MG63 (cell line): ENCODE measurements at regions not wholly inside any gene's neighbourhood (a gene's known extent, or its start where the extent isn't known, plus 50 kb on each side); places are given as distances from the start of the nearest gene placed in this dataset.

Source experiments
- DNase-seq: peaks from one replicate; pipeline ENCODE4 v3.0.0-alpha.2; 2020
- H3K27me3 ChIP-seq: fragments of 250-450 bp; sonication (Bioruptor Pico); 2 replicates; pipeline ENCODE4 v1.5.1; 2020; ENCODE audit warnings: mild to moderate bottlenecking, moderate library complexity
- H3K36me3 ChIP-seq: fragments of 250-450 bp; sonication (Bioruptor Pico); 2 replicates; pipeline ENCODE4 v1.5.1; 2020; ENCODE audit warnings: mild to moderate bottlenecking, moderate library complexity
- H3K4me3 ChIP-seq: fragments of 250-450 bp; sonication (Bioruptor Pico); 2 replicates; pipeline ENCODE4 v1.5.1; 2020; ENCODE audit warnings: mild to moderate bottlenecking, moderate library complexity
- H3K9me3 ChIP-seq: fragments of 250-450 bp; sonication (Bioruptor Pico); 2 replicates; pipeline ENCODE4 v1.5.1; 2020; ENCODE audit warnings: mild to moderate bottlenecking, moderate library complexity

DNA sequence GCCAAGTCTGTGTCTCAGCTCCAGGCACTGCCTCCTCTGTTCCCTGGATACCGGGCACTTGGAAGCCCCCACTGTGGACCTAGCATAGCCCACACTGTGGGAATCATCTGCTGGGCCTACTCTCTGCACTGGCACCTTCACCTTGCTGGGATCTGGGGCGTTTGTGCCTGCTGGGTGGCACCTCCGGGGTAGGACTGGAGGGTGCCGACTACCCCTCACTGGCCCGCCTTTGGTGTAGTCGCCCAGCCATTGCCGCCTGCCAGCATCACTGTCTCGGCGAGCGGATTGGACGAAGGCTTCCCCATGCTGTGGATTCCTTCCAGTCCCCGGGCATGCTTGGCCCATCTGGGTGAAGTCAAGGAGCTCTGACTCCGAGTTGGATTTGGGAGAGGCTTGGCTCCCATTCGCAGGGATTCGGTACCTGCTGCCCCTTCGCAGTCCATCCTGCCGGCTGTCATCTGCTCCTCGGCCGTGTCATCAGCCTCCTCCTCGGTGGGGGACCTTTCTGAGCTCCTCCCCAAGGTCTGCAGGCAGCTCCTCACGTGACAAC, 180.6 kb upstream of the HDAC4 start:
- Histone ChIP-seq H3K27me3 (no peaks in the 10 kb centered on the region), H3K4me3 (no peak overlapping the region), H3K36me3 (no peaks in the 10 kb centered on the region), H3K9me3 (no peaks in the 10 kb centered on the region)
- DNase-seq = no peak

GRCh38 chr2:239580199-239580527, 179.3 kb upstream of the HDAC4 start:
- H3K9me3 ChIP-seq = no peaks in the 10 kb centered on the region
- no peak for DNase-seq

GRCh38 chr2:239579524-239580198, 178.8 kb upstream of the HDAC4 start:
- Histone ChIP-seq H3K9me3 (no peaks in the 10 kb centered on the region), H3K36me3 (no peaks in the 10 kb centered on the region), H3K27me3 (no peaks in the 10 kb centered on the region), H3K4me3 (no peak overlapping the region)
- no peak for DNase-seq

More at GRCh38 chr2:239580199-239580527, 179.3 kb upstream of the HDAC4 start:
- Histone ChIP-seq H3K4me3 (no peak overlapping the region), H3K36me3 (no peaks in the 10 kb centered on the region), H3K27me3 (no peaks in the 10 kb centered on the region)

GRCh38 chr2:239579081-239579480, 178.3 kb upstream of the HDAC4 start:
- DNase-seq = no peak
- Histone ChIP-seq H3K27me3 (no peaks in the 10 kb centered on the region), H3K4me3 (no peak overlapping the region), H3K36me3 (no peaks in the 10 kb centered on the region), H3K9me3 (no peaks in the 10 kb centered on the region)

GRCh38 chr2:239578381-239578780, 177.6 kb upstream of the HDAC4 start:
- Histone ChIP-seq H3K36me3 (no peaks in the 10 kb centered on the region), H3K4me3 (no peak overlapping the region), H3K27me3 (no peaks in the 10 kb centered on the region), H3K9me3 (no peaks in the 10 kb centered on the region)
- DNase-seq = no peak

GRCh38 chr2:239577935-239578334, 177.1 kb upstream of the HDAC4 start:
- no peaks in the 10 kb centered on the region for H3K36me3 ChIP-seq
- H3K9me3 ChIP-seq = no peaks in the 10 kb centered on the region
- H3K4me3 ChIP-seq = no peak overlapping the region
- DNase-seq = no peak
- no peaks in the 10 kb centered on the region for H3K27me3 ChIP-seq

- Histone ChIP-seq H3K36me3 (no peaks in the 10 kb centered on the region), H3K4me3 (no peak overlapping the region), H3K9me3 (no peaks in the 10 kb centered on the region), H3K27me3 (no peaks in the 10 kb centered on the region)
- DNase-seq = no peak
Observed at GRCh38 chr2:239576784-239577685, 176.2 kb upstream of the HDAC4 start.

GRCh38 chr2:239575931-239576445, 175.2 kb upstream of the HDAC4 start:
- no peak for DNase-seq
- no peaks in the 10 kb centered on the region for H3K9me3 ChIP-seq
- no peaks in the 10 kb centered on the region for H3K27me3 ChIP-seq
- H3K36me3 ChIP-seq = no peaks in the 10 kb centered on the region
- no peak overlapping the region for H3K4me3 ChIP-seq

DNA sequence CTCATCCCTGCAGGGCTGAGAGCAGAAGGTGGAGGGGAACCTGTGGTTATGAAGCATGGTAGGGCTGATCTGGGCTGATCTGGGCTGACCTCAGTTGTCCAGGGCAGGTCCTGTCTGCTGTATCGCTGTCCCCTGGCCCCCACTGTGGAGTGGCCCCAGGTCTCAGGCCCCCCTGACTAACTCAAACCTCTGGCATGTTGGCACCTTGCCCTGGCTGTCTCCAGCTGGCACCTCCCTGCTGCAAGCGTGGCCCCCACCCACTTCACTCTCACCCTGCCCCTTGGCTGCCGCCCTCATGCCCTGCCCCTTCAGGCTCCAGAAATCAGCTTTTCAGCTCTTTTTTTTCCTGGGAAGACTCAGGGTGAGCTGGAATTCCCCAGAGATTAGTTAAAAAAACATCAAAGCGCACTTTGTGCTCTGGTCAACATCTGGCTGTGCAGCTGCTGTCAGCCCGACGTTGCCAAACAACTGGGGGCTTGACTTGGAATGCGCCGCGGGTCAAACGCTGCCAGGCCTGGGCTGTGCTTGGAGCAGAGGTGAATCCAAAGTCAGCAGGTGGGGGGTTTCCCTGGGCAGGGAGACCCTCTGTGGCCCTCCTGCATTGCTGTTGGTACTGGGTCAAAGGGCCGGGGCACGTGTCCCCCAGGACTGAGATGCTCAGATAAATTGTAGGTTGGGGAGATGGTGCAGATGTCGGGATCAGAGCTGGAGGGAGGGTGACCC, 173.8 kb upstream of the HDAC4 start:
- Histone ChIP-seq H3K36me3 (no peaks in the 10 kb centered on the region), H3K4me3 (no peak overlapping the region), H3K27me3 (no peaks in the 10 kb centered on the region), H3K9me3 (no peaks in the 10 kb centered on the region)
- DNase-seq = peak; percentile 42

DNA sequence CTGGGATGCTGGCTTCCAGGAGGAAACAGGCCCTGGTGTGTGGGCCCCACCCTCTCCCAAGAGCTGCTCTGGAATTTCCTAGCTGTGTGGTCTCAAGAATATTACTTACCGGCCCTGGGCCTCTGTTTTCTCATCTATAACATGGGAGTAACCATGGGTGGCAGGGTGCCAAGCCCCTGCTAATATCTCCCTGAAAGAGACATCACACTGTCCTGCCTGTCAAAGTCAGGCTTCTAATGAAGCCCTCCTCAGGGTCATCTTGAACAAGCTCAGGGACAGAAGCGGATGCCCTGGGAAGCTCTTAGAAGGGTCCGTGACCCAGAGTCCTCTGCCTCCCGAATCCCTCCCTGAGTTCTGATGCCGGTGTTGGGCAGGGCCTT, 173.2 kb upstream of the HDAC4 start:
- DNase-seq = no peak
- Histone ChIP-seq H3K36me3 (no peaks in the 10 kb centered on the region), H3K9me3 (no peaks in the 10 kb centered on the region), H3K27me3 (no peaks in the 10 kb centered on the region), H3K4me3 (no peak overlapping the region)

- Histone ChIP-seq H3K9me3 (no peaks in the 10 kb centered on the region), H3K36me3 (no peaks in the 10 kb centered on the region), H3K4me3 (no peak overlapping the region), H3K27me3 (no peaks in the 10 kb centered on the region)
- DNase-seq = no peak
Observed at GRCh38 chr2:239570971-239571520, 170.2 kb upstream of the HDAC4 start.

DNA sequence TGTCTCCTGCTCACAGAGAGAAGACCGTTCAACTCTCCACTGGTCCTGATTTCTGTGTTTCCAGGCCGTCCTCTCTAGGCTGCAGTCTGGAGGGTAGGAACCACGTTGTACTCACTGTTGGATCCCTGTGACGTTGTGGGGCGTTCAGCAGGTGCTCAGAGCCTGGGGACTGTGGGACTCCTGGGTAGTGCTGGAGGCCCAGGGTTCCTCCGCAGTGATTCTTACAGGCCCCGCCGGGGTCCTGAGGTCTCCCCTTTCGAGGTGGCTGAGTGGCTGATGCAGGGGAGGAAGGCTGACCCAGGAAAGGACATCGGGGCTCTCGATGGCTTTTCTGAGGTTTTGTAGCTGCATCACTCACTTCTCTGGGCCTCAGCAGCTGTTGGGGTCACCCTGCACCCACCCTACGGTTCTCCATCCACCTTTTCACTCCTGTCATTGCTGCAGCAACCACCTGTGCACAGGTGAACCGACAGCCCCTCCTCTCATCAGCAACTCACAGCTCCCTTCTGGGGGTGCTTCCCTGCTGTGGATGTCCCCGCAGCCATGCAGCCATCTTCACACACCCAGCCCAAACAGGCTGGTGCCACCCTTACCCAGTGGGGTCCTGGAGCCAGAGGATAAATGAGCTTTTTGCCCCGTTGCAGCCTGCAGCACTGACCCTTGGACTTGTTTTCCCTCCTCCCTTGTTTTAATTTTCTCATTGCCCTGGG, 169.6 kb upstream of the HDAC4 start:
- no peak overlapping the region for H3K4me3 ChIP-seq
- no peaks in the 10 kb centered on the region for H3K36me3 ChIP-seq
- H3K27me3 ChIP-seq = no peaks in the 10 kb centered on the region
- no peaks in the 10 kb centered on the region for H3K9me3 ChIP-seq
- DNase-seq = no peak

DNA sequence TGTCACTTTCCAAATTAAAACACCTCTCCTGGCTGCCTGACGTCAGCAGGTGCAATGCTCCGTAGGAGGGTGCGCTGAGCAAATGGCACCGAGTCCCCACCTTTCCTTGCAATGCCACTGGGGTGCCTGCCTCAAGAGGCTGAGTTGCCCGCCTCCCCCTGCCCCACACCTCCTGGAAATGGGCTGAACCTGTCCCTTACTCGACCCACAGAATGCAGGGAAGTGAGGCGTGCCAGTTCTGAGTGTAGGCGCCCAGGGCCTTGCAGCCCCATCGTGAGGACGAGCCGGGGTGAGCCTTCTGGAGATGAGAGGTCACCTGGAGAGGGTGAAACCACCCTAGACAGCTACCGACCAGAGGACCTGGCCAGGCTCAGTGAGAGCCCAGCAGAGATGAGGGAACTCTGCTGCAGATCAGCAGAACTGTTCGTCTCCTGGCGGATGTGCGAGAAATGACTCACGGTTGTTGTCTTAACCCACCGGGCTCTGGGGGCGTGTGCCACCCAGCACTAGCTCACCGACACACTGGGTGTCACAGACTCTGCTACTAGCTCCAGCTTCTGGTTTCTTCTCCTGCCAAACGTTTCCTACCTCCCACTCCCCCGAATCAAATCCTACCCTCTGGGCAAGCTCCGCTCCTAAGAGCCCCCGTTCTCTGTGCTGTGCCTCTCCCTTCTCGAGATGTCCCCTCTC, 168.7 kb upstream of the HDAC4 start:
- Histone ChIP-seq H3K27me3 (no peaks in the 10 kb centered on the region), H3K4me3 (no peak overlapping the region), H3K9me3 (no peaks in the 10 kb centered on the region), H3K36me3 (no peaks in the 10 kb centered on the region)
- peak; percentile 45 for DNase-seq

- DNase-seq = no peak
- no peaks in the 10 kb centered on the region for H3K9me3 ChIP-seq
- H3K4me3 ChIP-seq = no peak overlapping the region
- H3K36me3 ChIP-seq = no peaks in the 10 kb centered on the region
- no peaks in the 10 kb centered on the region for H3K27me3 ChIP-seq
Observed at GRCh38 chr2:239568601-239569000, 167.8 kb upstream of the HDAC4 start.

DNA sequence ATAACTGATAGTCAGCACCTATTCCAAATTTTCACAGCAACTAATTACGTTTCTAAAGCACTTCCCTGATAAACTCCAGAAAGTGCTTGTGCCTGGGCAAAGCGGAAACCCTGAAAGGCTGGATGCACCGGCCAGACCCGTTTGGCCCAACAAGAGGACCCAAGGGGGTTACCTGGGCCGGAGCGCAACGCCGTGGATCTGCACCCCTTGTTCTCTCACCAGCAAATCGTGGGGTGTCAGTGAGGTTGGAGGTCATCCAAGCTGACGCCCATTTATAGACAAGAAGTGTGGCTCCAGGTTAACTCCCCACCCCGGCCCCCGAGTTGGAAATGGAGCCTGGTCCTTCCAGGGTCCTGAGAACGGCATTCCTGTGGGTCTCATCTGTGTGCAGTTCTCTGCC, 167.0 kb upstream of the HDAC4 start:
- H3K9me3 ChIP-seq = no peaks in the 10 kb centered on the region
- no peak for DNase-seq
- no peaks in the 10 kb centered on the region for H3K27me3 ChIP-seq
- H3K36me3 ChIP-seq = no peaks in the 10 kb centered on the region
- no peak overlapping the region for H3K4me3 ChIP-seq
